SK-N-SH treated with all-trans-retinoic acid at 6 μM for 48 hours (cell line): ENCODE measurements at regions not wholly inside any gene's neighbourhood (a gene's known extent, or its start where the extent isn't known, plus 50 kb on each side); places are given as distances from the start of the nearest gene placed in this dataset.

Experiments
- ATAC-seq: fragments of 200-7000 bp; cut with Tn5 transposase; 3 replicates; pipeline ENCODE4 v1.9.1; 2020; ENCODE audit warnings: mild to moderate bottlenecking, moderate library complexity
- ARNTL ChIP-seq: fragments of 450-650 bp; formaldehyde crosslinking; IDR thresholded peaks from 2 replicates; pipeline ENCODE4 v1.5.0; 2020; ENCODE audit warnings: low read depth, mild to moderate bottlenecking, moderate library complexity, borderline replicate concordance
- BACH2 ChIP-seq: fragments of 250-450 bp; sonication (Bioruptor Pico); IDR thresholded peaks from 2 replicates; pipeline ENCODE4 v1.9.0; 2021; ENCODE audit warnings: mild to moderate bottlenecking, borderline replicate concordance
- CSDC2 ChIP-seq: fragments of 250-450 bp; sonication (Bioruptor Pico); IDR thresholded peaks from 2 replicates; pipeline ENCODE4 v1.5.0; 2020; ENCODE audit warnings: mild to moderate bottlenecking, moderate library complexity
- ESRRG ChIP-seq: fragments of 250-450 bp; sonication (Bioruptor Pico); IDR thresholded peaks from 2 replicates; pipeline ENCODE4 v1.6.1; 2021; ENCODE audit warnings: mild to moderate bottlenecking
- GLIS3 ChIP-seq: fragments of 250-450 bp; sonication (Bioruptor Pico); IDR thresholded peaks from 2 replicates; pipeline ENCODE4 v1.5.0; 2020; ENCODE audit warnings: mild to moderate bottlenecking, moderate library complexity
- ISL1 ChIP-seq: fragments of 250-450 bp; sonication (Bioruptor Pico); IDR thresholded peaks from 2 replicates; pipeline ENCODE4 v2.1.2; 2022; ENCODE audit warnings: mild to moderate bottlenecking, moderate library complexity
- RARB ChIP-seq: fragments of 250-450 bp; sonication (Bioruptor Pico); IDR thresholded peaks from 2 replicates; pipeline ENCODE4 v1.8.0; 2021; ENCODE audit warnings: mild to moderate bottlenecking, moderate library complexity
- TCF4 ChIP-seq: fragments of 250-450 bp; sonication (Bioruptor Pico); IDR thresholded peaks from 2 replicates; pipeline ENCODE4 v1.8.0; 2021; ENCODE audit warnings: mild to moderate bottlenecking, moderate library complexity, borderline replicate concordance
- ZC3H10 ChIP-seq: fragments of 250-450 bp; sonication (Bioruptor Pico); IDR thresholded peaks from 2 replicates; pipeline ENCODE4 v1.5.1; 2021; ENCODE audit warnings: mild to moderate bottlenecking, moderate library complexity
- ZFP3 ChIP-seq: fragments of 250-450 bp; sonication (Bioruptor Pico); IDR thresholded peaks from 2 replicates; pipeline ENCODE4 v1.5.0; 2020; ENCODE audit warnings: mild to moderate bottlenecking, moderate library complexity
- ZNF70 ChIP-seq: fragments of 450-650 bp; formaldehyde crosslinking; IDR thresholded peaks from 2 replicates; pipeline ENCODE4 v1.5.0; 2020; ENCODE audit warnings: mild to moderate bottlenecking, moderate library complexity
- ZNF8 ChIP-seq: fragments of 450-650 bp; formaldehyde crosslinking; IDR thresholded peaks from 2 replicates; pipeline ENCODE4 v1.5.0; 2020; ENCODE audit warnings: mild to moderate bottlenecking, moderate library complexity
- TF ChIP-seq, protein P1 (sequence below): fragments of 250-450 bp; sonication (Bioruptor Pico); IDR thresholded peaks from 2 replicates; pipeline ENCODE4 v1.5.0; 2020; ENCODE audit warnings: mild to moderate bottlenecking, moderate library complexity
- TF ChIP-seq, protein P2 (sequence below): fragments of 250-450 bp; sonication (Bioruptor Pico); IDR thresholded peaks from 2 replicates; pipeline ENCODE4 v1.8.0; 2020; ENCODE audit warnings: mild to moderate bottlenecking, moderate library complexity, borderline replicate concordance
- TF ChIP-seq, protein P3 (sequence below): fragments of 250-450 bp; sonication (Bioruptor Pico); IDR thresholded peaks from 2 replicates; pipeline ENCODE4 v1.5.1; 2021; ENCODE audit warnings: mild to moderate bottlenecking, moderate library complexity
- TF ChIP-seq, protein P4 (sequence below): fragments of 250-450 bp; sonication (Bioruptor Pico); IDR thresholded peaks from 2 replicates; pipeline ENCODE4 v1.5.1; 2020; ENCODE audit warnings: low read depth, mild to moderate bottlenecking, moderate library complexity

DNA sequence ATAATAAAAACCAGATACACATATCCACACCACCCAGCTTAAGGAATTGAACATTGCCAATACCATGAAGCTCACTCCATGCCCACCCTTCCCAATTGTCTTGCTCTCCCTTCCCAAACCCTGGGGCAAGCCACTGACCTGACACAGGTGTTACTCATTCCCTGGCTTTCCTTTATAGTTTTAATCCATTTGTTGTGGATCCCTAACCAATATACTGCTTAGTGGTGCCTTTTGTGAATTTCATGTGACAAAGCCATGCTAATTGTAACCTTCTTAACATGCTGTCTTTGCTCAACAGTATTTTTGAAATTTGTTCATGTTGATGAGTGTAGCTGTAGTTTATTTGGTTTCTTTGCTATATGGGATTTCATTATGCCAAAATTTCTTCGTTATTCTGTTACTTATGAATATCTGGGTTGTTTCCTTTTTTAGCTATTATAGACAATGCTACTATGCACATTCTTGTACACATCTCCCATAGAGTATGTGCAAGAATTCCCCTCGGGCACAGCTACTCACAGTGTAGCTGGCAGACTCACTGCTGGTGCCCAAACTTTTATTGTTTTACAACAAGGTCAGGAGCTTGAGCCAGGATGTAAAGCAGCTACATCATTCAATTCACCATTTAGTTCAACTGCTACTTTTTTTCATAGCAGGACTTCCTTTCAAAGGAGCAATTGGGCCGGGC lies 90.8 kb upstream of the ATL2 start:
- ATAC-seq, result no peak
- TF ChIP-seq, protein P1, sequence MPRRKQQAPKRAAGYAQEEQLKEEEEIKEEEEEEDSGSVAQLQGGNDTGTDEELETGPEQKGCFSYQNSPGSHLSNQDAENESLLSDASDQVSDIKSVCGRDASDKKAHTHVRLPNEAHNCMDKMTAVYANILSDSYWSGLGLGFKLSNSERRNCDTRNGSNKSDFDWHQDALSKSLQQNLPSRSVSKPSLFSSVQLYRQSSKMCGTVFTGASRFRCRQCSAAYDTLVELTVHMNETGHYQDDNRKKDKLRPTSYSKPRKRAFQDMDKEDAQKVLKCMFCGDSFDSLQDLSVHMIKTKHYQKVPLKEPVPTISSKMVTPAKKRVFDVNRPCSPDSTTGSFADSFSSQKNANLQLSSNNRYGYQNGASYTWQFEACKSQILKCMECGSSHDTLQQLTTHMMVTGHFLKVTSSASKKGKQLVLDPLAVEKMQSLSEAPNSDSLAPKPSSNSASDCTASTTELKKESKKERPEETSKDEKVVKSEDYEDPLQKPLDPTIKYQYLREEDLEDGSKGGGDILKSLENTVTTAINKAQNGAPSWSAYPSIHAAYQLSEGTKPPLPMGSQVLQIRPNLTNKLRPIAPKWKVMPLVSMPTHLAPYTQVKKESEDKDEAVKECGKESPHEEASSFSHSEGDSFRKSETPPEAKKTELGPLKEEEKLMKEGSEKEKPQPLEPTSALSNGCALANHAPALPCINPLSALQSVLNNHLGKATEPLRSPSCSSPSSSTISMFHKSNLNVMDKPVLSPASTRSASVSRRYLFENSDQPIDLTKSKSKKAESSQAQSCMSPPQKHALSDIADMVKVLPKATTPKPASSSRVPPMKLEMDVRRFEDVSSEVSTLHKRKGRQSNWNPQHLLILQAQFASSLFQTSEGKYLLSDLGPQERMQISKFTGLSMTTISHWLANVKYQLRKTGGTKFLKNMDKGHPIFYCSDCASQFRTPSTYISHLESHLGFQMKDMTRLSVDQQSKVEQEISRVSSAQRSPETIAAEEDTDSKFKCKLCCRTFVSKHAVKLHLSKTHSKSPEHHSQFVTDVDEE (CRISPR knock-in tag), result no peak
- TF ChIP-seq ARNTL (CRISPR knock-in tag), result no peak
- TF ChIP-seq, protein P2, sequence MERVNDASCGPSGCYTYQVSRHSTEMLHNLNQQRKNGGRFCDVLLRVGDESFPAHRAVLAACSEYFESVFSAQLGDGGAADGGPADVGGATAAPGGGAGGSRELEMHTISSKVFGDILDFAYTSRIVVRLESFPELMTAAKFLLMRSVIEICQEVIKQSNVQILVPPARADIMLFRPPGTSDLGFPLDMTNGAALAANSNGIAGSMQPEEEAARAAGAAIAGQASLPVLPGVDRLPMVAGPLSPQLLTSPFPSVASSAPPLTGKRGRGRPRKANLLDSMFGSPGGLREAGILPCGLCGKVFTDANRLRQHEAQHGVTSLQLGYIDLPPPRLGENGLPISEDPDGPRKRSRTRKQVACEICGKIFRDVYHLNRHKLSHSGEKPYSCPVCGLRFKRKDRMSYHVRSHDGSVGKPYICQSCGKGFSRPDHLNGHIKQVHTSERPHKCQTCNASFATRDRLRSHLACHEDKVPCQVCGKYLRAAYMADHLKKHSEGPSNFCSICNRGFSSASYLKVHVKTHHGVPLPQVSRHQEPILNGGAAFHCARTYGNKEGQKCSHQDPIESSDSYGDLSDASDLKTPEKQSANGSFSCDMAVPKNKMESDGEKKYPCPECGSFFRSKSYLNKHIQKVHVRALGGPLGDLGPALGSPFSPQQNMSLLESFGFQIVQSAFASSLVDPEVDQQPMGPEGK, result no peak
- TF ChIP-seq RARB (CRISPR knock-in tag), result no peak
- no peak for TF ChIP-seq ZFP3
- no peak for TF ChIP-seq CSDC2 (CRISPR knock-in tag)
- TF ChIP-seq ZNF70 (CRISPR knock-in tag), result no peak
- TF ChIP-seq, protein P3, sequence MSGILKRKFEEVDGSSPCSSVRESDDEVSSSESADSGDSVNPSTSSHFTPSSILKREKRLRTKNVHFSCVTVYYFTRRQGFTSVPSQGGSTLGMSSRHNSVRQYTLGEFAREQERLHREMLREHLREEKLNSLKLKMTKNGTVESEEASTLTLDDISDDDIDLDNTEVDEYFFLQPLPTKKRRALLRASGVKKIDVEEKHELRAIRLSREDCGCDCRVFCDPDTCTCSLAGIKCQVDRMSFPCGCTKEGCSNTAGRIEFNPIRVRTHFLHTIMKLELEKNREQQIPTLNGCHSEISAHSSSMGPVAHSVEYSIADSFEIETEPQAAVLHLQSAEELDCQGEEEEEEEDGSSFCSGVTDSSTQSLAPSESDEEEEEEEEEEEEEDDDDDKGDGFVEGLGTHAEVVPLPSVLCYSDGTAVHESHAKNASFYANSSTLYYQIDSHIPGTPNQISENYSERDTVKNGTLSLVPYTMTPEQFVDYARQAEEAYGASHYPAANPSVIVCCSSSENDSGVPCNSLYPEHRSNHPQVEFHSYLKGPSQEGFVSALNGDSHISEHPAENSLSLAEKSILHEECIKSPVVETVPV (CRISPR knock-in tag), result no peak
- no peak for TF ChIP-seq TCF4
- TF ChIP-seq BACH2 (CRISPR knock-in tag), result no peak

DNA sequence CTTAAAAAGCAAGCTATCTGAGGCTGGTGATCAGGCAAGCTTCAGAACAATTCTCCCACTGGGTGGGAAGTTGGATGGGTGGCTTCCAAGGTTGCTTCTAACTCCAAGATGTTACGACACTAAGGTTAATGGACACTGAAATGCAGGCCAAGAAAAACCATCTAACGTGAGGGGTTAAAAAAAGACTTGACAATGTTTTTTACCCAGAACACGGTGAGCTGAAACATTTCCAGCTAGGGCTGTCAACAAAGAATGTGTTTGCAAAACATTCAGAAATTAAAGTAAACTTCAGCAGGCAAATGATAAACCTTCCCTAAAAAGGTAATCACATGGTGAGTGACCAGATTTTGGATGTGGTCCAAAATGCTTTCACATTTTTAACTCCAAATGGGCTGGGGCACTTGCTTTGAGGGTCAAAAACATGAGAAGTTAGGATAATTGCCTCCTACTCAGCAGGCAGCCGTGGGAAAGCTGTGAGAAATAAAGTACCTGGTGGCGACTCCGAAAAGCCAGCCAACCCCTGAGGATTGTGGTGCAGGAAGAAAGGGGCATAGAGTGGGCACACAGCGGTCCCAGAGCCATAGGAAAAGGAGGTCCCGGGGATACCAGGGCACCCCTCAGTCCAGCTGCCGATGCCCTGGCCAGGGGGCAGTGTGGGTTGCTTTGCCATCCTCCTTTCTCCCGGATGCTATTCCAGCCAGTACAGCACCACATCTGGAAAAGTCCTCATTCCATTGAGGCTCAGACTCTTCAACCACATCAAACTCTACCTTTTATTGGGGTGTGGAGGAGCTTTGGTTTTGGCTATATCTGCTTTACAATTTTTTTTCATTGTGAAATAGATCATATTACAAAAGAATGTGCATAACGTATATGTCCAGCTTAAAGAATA lies 90.0 kb upstream of the ATL2 start:
- TF ChIP-seq ZNF8 (CRISPR knock-in tag), result 0 out of 2 replicates have a peak, but pooled peaks have one; percentile 22
- TF ChIP-seq, protein P1 (CRISPR knock-in tag), result no peak
- TF ChIP-seq ISL1 (CRISPR knock-in tag), result 0 out of 2 replicates have a peak, but pooled peaks have one; percentile 31
- no peak for TF ChIP-seq ZC3H10 (CRISPR knock-in tag)
- no peak for ATAC-seq

DNA sequence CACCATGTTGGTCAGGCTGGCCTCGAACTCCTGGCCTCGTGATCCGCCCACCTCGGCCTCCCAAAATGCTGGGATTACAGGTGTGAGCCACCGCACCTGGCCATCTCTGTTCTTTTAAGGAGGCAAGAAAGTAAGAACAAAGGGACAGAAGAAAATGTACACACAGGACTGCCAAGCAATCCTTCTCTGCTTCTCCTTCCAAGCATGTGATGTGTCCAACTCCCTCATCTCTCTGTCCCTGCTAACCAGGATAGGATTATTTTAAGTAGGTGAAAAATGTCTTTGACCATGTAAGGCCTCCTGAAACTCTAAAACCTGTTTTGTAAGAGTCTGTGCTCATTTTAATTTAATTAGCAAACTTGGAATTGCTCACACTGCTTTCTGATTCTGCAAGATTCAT lies 89.3 kb upstream of the ATL2 start:
- TF ChIP-seq, protein P4, sequence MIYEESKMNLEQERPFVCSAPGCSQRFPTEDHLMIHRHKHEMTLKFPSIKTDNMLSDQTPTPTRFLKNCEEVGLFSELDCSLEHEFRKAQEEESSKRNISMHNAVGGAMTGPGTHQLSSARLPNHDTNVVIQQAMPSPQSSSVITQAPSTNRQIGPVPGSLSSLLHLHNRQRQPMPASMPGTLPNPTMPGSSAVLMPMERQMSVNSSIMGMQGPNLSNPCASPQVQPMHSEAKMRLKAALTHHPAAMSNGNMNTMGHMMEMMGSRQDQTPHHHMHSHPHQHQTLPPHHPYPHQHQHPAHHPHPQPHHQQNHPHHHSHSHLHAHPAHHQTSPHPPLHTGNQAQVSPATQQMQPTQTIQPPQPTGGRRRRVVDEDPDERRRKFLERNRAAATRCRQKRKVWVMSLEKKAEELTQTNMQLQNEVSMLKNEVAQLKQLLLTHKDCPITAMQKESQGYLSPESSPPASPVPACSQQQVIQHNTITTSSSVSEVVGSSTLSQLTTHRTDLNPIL (CRISPR knock-in tag), result no peak
- TF ChIP-seq ZC3H10 (CRISPR knock-in tag) (no peak), ARNTL (CRISPR knock-in tag) (no peak), BACH2 (CRISPR knock-in tag) (no peak), TCF4 (no peak), GLIS3 (CRISPR knock-in tag) (no peak), ESRRG (CRISPR knock-in tag) (no peak), RARB (CRISPR knock-in tag) (no peak), ZFP3 (no peak)
- no peak for ATAC-seq
